Fibroblast of villous mesenchyme (primary cell): ENCODE measurements at regions not wholly inside any gene's neighbourhood (a gene's known extent, or its start where the extent isn't known, plus 50 kb on each side); places are given as distances from the start of the nearest gene placed in this dataset.
"Not testable (repeated sequence)": the region's sequence is repeated elsewhere in the genome, so short reads cannot be mapped to it uniquely, and the experiment has no call there.

Experiments
- DNase-seq: peaks from one replicate; pipeline ENCODE4 v3.0.0-alpha.2; 2010; ENCODE audit warnings: low read depth
- H3K4me3 ChIP-seq: 2 replicates; pipeline ENCODE4 v1.5.1; 2011; ENCODE audit warnings: low read depth, mild to moderate bottlenecking, low read length
- CTCF ChIP-seq: IDR thresholded peaks from 2 replicates; pipeline ENCODE4 v1.5.1; 2012; ENCODE audit warnings: low read depth, mild to moderate bottlenecking, low read length; ENCODE audit not compliant: insufficient read depth

- TF ChIP-seq CTCF: no peak
- no peak for DNase-seq
- H3K4me3 ChIP-seq: no peak overlapping the region
Measured at GRCh38 chr17:77620282-77620681, 338.2 kb upstream of the TNRC6C start.

- not testable (repeated sequence) for H3K4me3 ChIP-seq, DNase-seq
Measured at GRCh38 chr17:77622084-77622483, 336.4 kb upstream of the TNRC6C start.

GRCh38 chr17:77622647-77623046, 335.9 kb upstream of the TNRC6C start:
- DNase-seq: no peak
- no peak overlapping the region for H3K4me3 ChIP-seq
- TF ChIP-seq CTCF: no peak

- not testable (repeated sequence) for DNase-seq, H3K4me3 ChIP-seq
Measured at GRCh38 chr17:77623321-77623720, 335.2 kb upstream of the TNRC6C start.

GRCh38 chr17:77628035-77628434, 330.5 kb upstream of the TNRC6C start:
- DNase-seq: no peak
- TF ChIP-seq CTCF: no peak
- no peak overlapping the region for H3K4me3 ChIP-seq

GRCh38 chr17:77629284-77629683, 329.2 kb upstream of the TNRC6C start:
- not testable (repeated sequence) for DNase-seq, H3K4me3 ChIP-seq

GRCh38 chr17:77631307-77631706, 327.2 kb upstream of the TNRC6C start:
- no peak overlapping the region for H3K4me3 ChIP-seq
- TF ChIP-seq CTCF: no peak

GRCh38 chr17:77632619-77633018, 325.9 kb upstream of the TNRC6C start:
- TF ChIP-seq CTCF: no peak
- no peak for DNase-seq
- H3K4me3 ChIP-seq: no peak overlapping the region

More at GRCh38 chr17:77631307-77631706, 327.2 kb upstream of the TNRC6C start:
- no peak for DNase-seq

- H3K4me3 ChIP-seq: no peak overlapping the region
- TF ChIP-seq CTCF: no peak
- DNase-seq: no peak
Measured at GRCh38 chr17:77634710-77635109, 323.8 kb upstream of the TNRC6C start.
